K562 (cell line): ENCODE measurements at regions not wholly inside any gene's neighbourhood (a gene's known extent, or its start where the extent isn't known, plus 50 kb on each side); places are given as distances from the start of the nearest gene placed in this dataset.
A peak's percentile ranks its signal among the peaks of the same experiment; 100 is the strongest.

Experiments
- ATAC-seq: fragments of 200-7000 bp; cut with Tn5 transposase; 3 replicates; pipeline ENCODE4 v1.9.1; 2020; ENCODE audit warnings: moderate library complexity
- BruUV-seq: library from RNA; stranded (reverse); fragments of 400-500 nt; replicated peaks from 2 replicates; lab custom pipeline; 2021; lab: Mats Ljungman, UMichigan
- CTCF ChIA-PET: fragments of 300-600 bp; formaldehyde crosslinking; extraction: SDS; loops from one replicate; lab custom pipeline; 2021; ENCODE audit warnings: low intra/inter-chr PET ratio; lab: Yijun Ruan, JAX
- POLR2A ChIA-PET: fragments of 300-600, 350-650 bp; sonication (Branson Sonifier 250); formaldehyde crosslinking; extraction: SDS; loops from one replicate; lab custom pipeline; 2021; ENCODE audit warnings: antibody characterized with exemption, inconsistent platforms; lab: Yijun Ruan, JAX
- DNase-seq, 4 experiments: peaks; one replicate each; pipeline versions ENCODE4 v3.0.0 to v3.0.0-alpha.2; 2011 to 2018; ENCODE audit warnings: low spot score in 3 of 4, mixed read lengths in 3 of 4; ENCODE audit errors: extremely low read depth in 1 of 4
- FAIRE-seq: peaks from 2 replicates; lab custom pipeline; 2011; peaks lifted over from hg19 to GRCh38; lab: Jason Lieb, UNC
- H2AFZ ChIP-seq: 2 replicates; pipeline ENCODE4 v1.6.0; 2011; ENCODE audit warnings: low read depth, low read length, control low read depth, inconsistent platforms
- H3K27ac ChIP-seq: fragments of 200-600 bp; 3 replicates; pipeline ENCODE4 v1.8.0; 2011; ENCODE audit warnings: low read depth, mild to moderate bottlenecking, control low read depth, inconsistent platforms, low read length, moderate library complexity, mixed read lengths; ENCODE audit errors: extremely low read depth
- H3K27me3 ChIP-seq, 2 experiments: fragments of 300-600 bp in 1 of 2; 2 replicates in 1 of 2; 3 replicates in 1 of 2; pipeline versions ENCODE4 v1.6.0 to v1.8.0; 2011; ENCODE audit warnings: inconsistent platforms in 2 of 2, low read length in 2 of 2, mild to moderate bottlenecking in 1 of 2, mixed read lengths in 1 of 2, moderate library complexity in 1 of 2; ENCODE audit not compliant: control insufficient read depth in 2 of 2, insufficient read depth in 2 of 2
- H3K36me3 ChIP-seq: fragments of 300-600 bp; 3 replicates; pipeline ENCODE4 v1.8.0; 2011; ENCODE audit warnings: mild to moderate bottlenecking, low read length, inconsistent platforms; ENCODE audit not compliant: control insufficient read depth, insufficient read depth
- H3K4me1 ChIP-seq, 2 experiments: fragments of 200-600 bp in 1 of 2; replicated peaks in 1 of 2; 2 replicates in 1 of 2; 3 replicates in 1 of 2; pipeline versions ENCODE4 v1.5.1 to v1.8.0; 2011; ENCODE audit warnings: inconsistent platforms in 2 of 2, low read length in 2 of 2, mild to moderate bottlenecking in 1 of 2, mixed read lengths in 1 of 2, moderate library complexity in 1 of 2; ENCODE audit not compliant: control insufficient read depth in 2 of 2, insufficient read depth in 2 of 2
- H3K4me2 ChIP-seq: 2 replicates; pipeline ENCODE4 v1.6.1; 2011; ENCODE audit warnings: low read length, control low read depth, inconsistent platforms, mixed read lengths; ENCODE audit not compliant: insufficient read depth
- H3K4me3 ChIP-seq: fragments of 200-600 bp; sonication (generic), shearing (Covaris generic); 2 replicates; pipeline ENCODE4 v1.5.1; 2016; ENCODE audit warnings: control low read depth, inconsistent platforms
- H3K79me2 ChIP-seq: fragments of 200-600 bp; 3 replicates; pipeline ENCODE4 v1.8.0; 2011; ENCODE audit warnings: low read length, inconsistent platforms; ENCODE audit not compliant: control insufficient read depth, insufficient read depth
- H3K9ac ChIP-seq, 2 experiments: 2 replicates each; pipeline versions ENCODE4 v1.6.0 to v1.6.1; 2011; ENCODE audit warnings: low read depth in 2 of 2, low read length in 2 of 2, control low read depth in 1 of 2, inconsistent platforms in 1 of 2, mild to moderate bottlenecking in 1 of 2, mixed read lengths in 1 of 2; ENCODE audit not compliant: insufficient read depth in 1 of 2
- H3K9me1 ChIP-seq: one replicate; pipeline ENCODE4 v1.6.0; 2011; ENCODE audit warnings: inconsistent platforms, mild to moderate bottlenecking, low read length, moderate library complexity; ENCODE audit not compliant: control insufficient read depth, insufficient read depth
- H3K9me3 ChIP-seq: replicated peaks from 2 replicates; pipeline ENCODE4 v1.5.1; 2011; ENCODE audit warnings: low read depth, low read length, inconsistent platforms; ENCODE audit not compliant: control insufficient read depth, insufficient read depth
- H4K20me1 ChIP-seq: replicated peaks from 2 replicates; pipeline ENCODE4 v1.6.1; 2011; ENCODE audit warnings: low read length, inconsistent platforms, mixed read lengths; ENCODE audit not compliant: control insufficient read depth, insufficient read depth
- ARHGAP35 ChIP-seq: fragments of 450-650 bp; IDR thresholded peaks from 2 replicates; pipeline ENCODE4 v1.6.1; 2018; ENCODE audit not compliant: partially characterized antibody
- ATF1 ChIP-seq, 2 experiments: fragments of 450-650 bp in 1 of 2; IDR thresholded peaks; 2 replicates each; pipeline ENCODE4 v1.6.1; 2016; ENCODE audit warnings: missing compliant biosample characterization in 1 of 2, missing genetic modification characterization in 1 of 2
- ELK1 ChIP-seq: sonication (generic); formaldehyde crosslinking; IDR thresholded peaks from 2 replicates; pipeline ENCODE4 v1.8.1; 2022; ENCODE audit warnings: missing genetic modification reagents
- GTF2F1 ChIP-seq: IDR thresholded peaks from 2 replicates; pipeline ENCODE4 v1.6.1; 2011; ENCODE audit warnings: low read depth, low read length, improper control_type of control experiment
- MEIS2 ChIP-seq: fragments of 450-650 bp; IDR thresholded peaks from 2 replicates; pipeline ENCODE4 v1.6.1; 2014; ENCODE audit warnings: mild to moderate bottlenecking; ENCODE audit not compliant: partially characterized antibody
- NBN ChIP-seq: fragments of 450-650 bp; IDR thresholded peaks from 2 replicates; pipeline ENCODE4 v1.6.1; 2016; ENCODE audit warnings: low read depth, mild to moderate bottlenecking
- NCOA6 ChIP-seq: fragments of 450-650 bp; IDR thresholded peaks from 2 replicates; pipeline ENCODE4 v1.6.1; 2017; ENCODE audit warnings: mild to moderate bottlenecking
- NFXL1 ChIP-seq: fragments of 450-650 bp; formaldehyde crosslinking; IDR thresholded peaks from 2 replicates; pipeline ENCODE4 v1.4.0; 2021; ENCODE audit warnings: mild to moderate bottlenecking
- PRDM10 ChIP-seq: fragments of 450-650 bp; IDR thresholded peaks from 2 replicates; pipeline ENCODE4 v1.6.1; 2018; ENCODE audit not compliant: partially characterized antibody
- PRPF4 ChIP-seq: fragments of 200-400 bp; formaldehyde crosslinking; IDR thresholded peaks from one replicate; pipeline ENCODE4 v1.6.1; 2017; ENCODE audit warnings: low read length, low read depth, mild to moderate bottlenecking; ENCODE audit not compliant: insufficient read depth, poor library complexity, severe bottlenecking
- RHOXF2B ChIP-seq: fragments of 250-450 bp; sonication (Bioruptor Pico); conservative IDR thresholded peaks from 2 replicates; pipeline ENCODE4 v1.5.1; 2021
- SOX6 ChIP-seq: fragments of 450-650 bp; IDR thresholded peaks from 2 replicates; pipeline ENCODE4 v1.6.1; 2014; ENCODE audit warnings: mild to moderate bottlenecking
- STAT5B ChIP-seq: fragments of 250-450 bp; sonication (Bioruptor Pico); IDR thresholded peaks from 2 replicates; pipeline ENCODE4 v1.8.0; 2021; ENCODE audit warnings: mild to moderate bottlenecking, inconsistent platforms
- ZNF224 ChIP-seq: sonication (generic); formaldehyde crosslinking; IDR thresholded peaks from 2 replicates; pipeline ENCODE4 v1.8.0; 2022; ENCODE audit warnings: mild to moderate bottlenecking, missing genetic modification reagents
- ZNF311 ChIP-seq: fragments of 250-450 bp; sonication (Bioruptor Pico); IDR thresholded peaks from 2 replicates; pipeline ENCODE4 v1.4.0; 2020; ENCODE audit warnings: mild to moderate bottlenecking, moderate library complexity
- ZNF324 ChIP-seq: fragments of 250-450 bp; sonication (Bioruptor Pico); IDR thresholded peaks from 2 replicates; pipeline ENCODE4 v1.4.0; 2020; ENCODE audit warnings: mild to moderate bottlenecking
- ZNF551 ChIP-seq: fragments of 250-450 bp; sonication (Bioruptor Pico); IDR thresholded peaks from 2 replicates; pipeline ENCODE4 v1.5.0; 2021; ENCODE audit warnings: mild to moderate bottlenecking, moderate library complexity
- WGBS: fragments of 100-300 bp; shearing (Covaris generic); methylation state at CpG from one replicate; pipeline ENCODE4 v1.1.6; 2016; ENCODE audit warnings: low coverage, mixed read lengths; ENCODE audit not compliant: insufficient coverage; ENCODE audit errors: missing lambda C conversion rate; 5-methylcytosine and 5-hydroxymethylcytosine counted together
- in situ Hi-C: fragments of 300-500 bp; cut with MboI; formaldehyde crosslinking; loops from 4 replicates; pipeline ENCODE4 v1.15.0; 2018; ENCODE audit warnings: inconsistent platforms, mixed read lengths
- intact Hi-C: fragments of 100-400 bp; cut with micrococcal nuclease; formaldehyde crosslinking; loops from 2 replicates; pipeline ENCODE4 v1.14.2; 2022
- TF ChIP-seq, protein P1 (sequence below), 2 experiments: fragments of 450-650 bp in 1 of 2; sonication (generic) in 1 of 2; formaldehyde crosslinking in 1 of 2; IDR thresholded peaks in 1 of 2; conservative IDR thresholded peaks in 1 of 2; 2 replicates each; pipeline versions ENCODE4 v1.6.1 to v1.8.1; 2016 to 2023; ENCODE audit warnings: mild to moderate bottlenecking in 2 of 2, moderate library complexity in 2 of 2, inconsistent platforms in 1 of 2, missing genetic modification reagents in 1 of 2

GRCh38 chr21:35475009-35475408, 425.9 kb upstream of the RUNX1 start (continued):
- TF ChIP-seq PRPF4 = no peak
- TF ChIP-seq ZNF224 (CRISPR knock-in tag) = no peak
- no peak for TF ChIP-seq ZNF324 (CRISPR knock-in tag)
- TF ChIP-seq MEIS2 = peak; percentile 59
- TF ChIP-seq NFXL1 (CRISPR knock-in tag) = no peak
- no peak for TF ChIP-seq GTF2F1
- no peak for TF ChIP-seq ZNF551
- TF ChIP-seq STAT5B (CRISPR knock-in tag) = no peak
- no peak for TF ChIP-seq NBN
- no peak for TF ChIP-seq ATF1 (CRISPR knock-in tag; IDR thresholded peaks at IDR 0.05)
- TF ChIP-seq ATF1 (tag; IDR thresholded peaks at IDR 0.05) = no peak
- TF ChIP-seq, protein P1, sequence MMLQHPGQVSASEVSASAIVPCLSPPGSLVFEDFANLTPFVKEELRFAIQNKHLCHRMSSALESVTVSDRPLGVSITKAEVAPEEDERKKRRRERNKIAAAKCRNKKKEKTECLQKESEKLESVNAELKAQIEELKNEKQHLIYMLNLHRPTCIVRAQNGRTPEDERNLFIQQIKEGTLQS (IDR thresholded peaks at IDR 0.05) = 0 out of 2 replicates have a peak, but pooled peaks have one; percentile 6
- TF ChIP-seq, protein P1 (CRISPR knock-in tag; conservative IDR thresholded peaks at IDR 0.05) = no peak

DNA sequence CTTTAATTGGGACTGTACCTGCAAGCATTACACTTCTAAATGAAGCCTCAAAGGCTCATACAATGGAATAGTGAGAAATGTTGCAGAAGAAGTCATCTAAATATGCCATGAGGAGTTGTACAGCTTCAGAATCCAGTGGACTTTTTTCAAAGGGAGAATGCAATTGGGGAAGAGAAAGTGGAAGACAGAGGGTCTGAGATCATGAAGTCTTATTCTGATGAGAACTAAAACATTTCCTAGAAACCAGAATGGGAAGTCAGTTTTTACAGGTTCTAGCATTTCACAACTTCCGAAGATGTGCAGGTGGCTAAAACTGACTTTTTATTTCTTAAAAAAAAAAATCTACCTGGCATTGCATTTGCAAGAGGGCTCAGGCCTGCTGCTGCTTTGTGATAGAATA, 424.4 kb upstream of the RUNX1 start:
- no TSS peak for BruUV-seq
- intact Hi-C loops (no loop called here), in situ Hi-C loops (no loop called here)
- Histone ChIP-seq H3K4me1 (peaks cover 3 to 51% of the 10 kb centered on the region in 2 experiments; a peak in 4 of 5 replicates), H4K20me1 (no peaks in the 10 kb centered on the region), H3K4me2 (no peak overlapping the region), H3K36me3 (no peaks in the 10 kb centered on the region), H2AFZ (no peak overlapping the region), H3K79me2 (no peaks in the 10 kb centered on the region), H3K27ac (no peak overlapping the region), H3K4me3 (no peak overlapping the region), H3K9me1 (no peaks in the 10 kb centered on the region), H3K27me3 (no peaks in the 10 kb centered on the region), H3K9me3 (no peaks in the 10 kb centered on the region), H3K9ac (no peak overlapping the region)
- no peak for FAIRE-seq
- ChIA-PET POLR2A (interaction anchor here (0.6 to 0.8 kb wide), 2 partner anchors 421 to 445 kb away, joined by 3 to 5 read pairs; no protein-coding TSS in a partner anchor), CTCF (no interaction called here)
- no peak for ATAC-seq
- DNase-seq = no peak
- WGBS = 71% methylated on average over 1 of the region's 1 CpG
- no peak for TF ChIP-seq ZNF311 (CRISPR knock-in tag)
- TF ChIP-seq ELK1 (CRISPR knock-in tag) = no peak
- TF ChIP-seq PRDM10 = no peak
- no peak for TF ChIP-seq SOX6
- no peak for TF ChIP-seq NCOA6
- no peak for TF ChIP-seq RHOXF2B (CRISPR knock-in tag)
- TF ChIP-seq ARHGAP35 = no peak
